Adipocyte (in vitro differentiated cells): ENCODE measurements at regions not wholly inside any gene's neighbourhood (a gene's known extent, or its start where the extent isn't known, plus 50 kb on each side); places are given as distances from the start of the nearest gene placed in this dataset.
"Not testable (repeated sequence)": the region's sequence is repeated elsewhere in the genome, so short reads cannot be mapped to it uniquely, and the experiment has no call there.

Experiments used
- DNase-seq: peaks from one replicate; pipeline ENCODE4 v3.0.0-alpha.2; 2015; ENCODE audit warnings: low read depth
- H3K27me3 ChIP-seq: replicated peaks from 2 replicates; pipeline ENCODE4 v1.7.0; 2013; ENCODE audit warnings: mild to moderate bottlenecking, low read length, moderate library complexity; ENCODE audit not compliant: control insufficient read depth, insufficient read depth
- H3K36me3 ChIP-seq: 2 replicates; pipeline ENCODE4 v1.7.0; 2013; ENCODE audit warnings: low read length, mild to moderate bottlenecking, moderate library complexity; ENCODE audit not compliant: control insufficient read depth, insufficient read depth, severe bottlenecking
- H3K4me1 ChIP-seq: 2 replicates; pipeline ENCODE4 v1.7.0; 2013; ENCODE audit warnings: mild to moderate bottlenecking, low read length, moderate library complexity; ENCODE audit not compliant: control insufficient read depth, insufficient read depth
- H3K4me3 ChIP-seq: 2 replicates; pipeline ENCODE4 v1.7.0; 2013; ENCODE audit warnings: mild to moderate bottlenecking, low read length, moderate library complexity
- H3K9ac ChIP-seq: 2 replicates; pipeline ENCODE4 v1.7.0; 2013; ENCODE audit warnings: mild to moderate bottlenecking, low read length, moderate library complexity
- H3K9me3 ChIP-seq: 2 replicates; pipeline ENCODE4 v1.7.0; 2013; ENCODE audit warnings: mild to moderate bottlenecking, low read length, moderate library complexity; ENCODE audit not compliant: control insufficient read depth

- not testable (repeated sequence) for H3K4me1 ChIP-seq, H3K36me3 ChIP-seq, H3K27me3 ChIP-seq
These were observed 79.5 kb upstream of the PLGLB2 start for GRCh38 chr2:87668361-87668760.

GRCh38 chr2:87669633-87670231 is 78.2 kb upstream of the PLGLB2 start:
- DNase-seq, H3K4me3 ChIP-seq, H3K9me3 ChIP-seq, H3K4me1 ChIP-seq, H3K27me3 ChIP-seq, H3K36me3 ChIP-seq, H3K9ac ChIP-seq: not testable (repeated sequence)

More at GRCh38 chr2:87668361-87668760, 79.5 kb upstream of the PLGLB2 start:
- not testable (repeated sequence) for H3K9ac ChIP-seq, H3K9me3 ChIP-seq, DNase-seq, H3K4me3 ChIP-seq

- not testable (repeated sequence) for H3K9ac ChIP-seq, H3K4me1 ChIP-seq, H3K36me3 ChIP-seq, H3K27me3 ChIP-seq, H3K9me3 ChIP-seq, H3K4me3 ChIP-seq, DNase-seq
These were observed 75.5 kb upstream of the PLGLB2 start for GRCh38 chr2:87672404-87672803.

GRCh38 chr2:87674729-87675128 is 73.2 kb upstream of the PLGLB2 start:
- H3K4me3 ChIP-seq, H3K9ac ChIP-seq, H3K36me3 ChIP-seq, H3K9me3 ChIP-seq, H3K27me3 ChIP-seq, DNase-seq, H3K4me1 ChIP-seq: not testable (repeated sequence)

GRCh38 chr2:87675487-87675886 is 72.4 kb upstream of the PLGLB2 start:
- not testable (repeated sequence) for H3K9me3 ChIP-seq, H3K36me3 ChIP-seq, H3K4me1 ChIP-seq, H3K27me3 ChIP-seq, H3K4me3 ChIP-seq, H3K9ac ChIP-seq, DNase-seq

GRCh38 chr2:87677421-87677923 is 70.4 kb upstream of the PLGLB2 start:
- DNase-seq, H3K4me1 ChIP-seq, H3K27me3 ChIP-seq, H3K36me3 ChIP-seq, H3K9ac ChIP-seq, H3K9me3 ChIP-seq, H3K4me3 ChIP-seq: not testable (repeated sequence)

- H3K9me3 ChIP-seq, H3K4me3 ChIP-seq, H3K9ac ChIP-seq, DNase-seq, H3K4me1 ChIP-seq, H3K36me3 ChIP-seq, H3K27me3 ChIP-seq: not testable (repeated sequence)
These were observed 69.1 kb upstream of the PLGLB2 start for GRCh38 chr2:87678742-87679173.

GRCh38 chr2:87679950-87680349 is 67.9 kb upstream of the PLGLB2 start:
- not testable (repeated sequence) for H3K36me3 ChIP-seq

GRCh38 chr2:87680691-87681090 is 67.2 kb upstream of the PLGLB2 start:
- H3K4me1 ChIP-seq, H3K9me3 ChIP-seq, H3K9ac ChIP-seq, H3K36me3 ChIP-seq, DNase-seq, H3K27me3 ChIP-seq, H3K4me3 ChIP-seq: not testable (repeated sequence)

More at GRCh38 chr2:87679950-87680349, 67.9 kb upstream of the PLGLB2 start:
- not testable (repeated sequence) for H3K9me3 ChIP-seq, H3K4me3 ChIP-seq, H3K27me3 ChIP-seq, H3K4me1 ChIP-seq, DNase-seq, H3K9ac ChIP-seq

GRCh38 chr2:87683451-87683850 is 64.4 kb upstream of the PLGLB2 start:
- not testable (repeated sequence) for H3K4me1 ChIP-seq, DNase-seq, H3K4me3 ChIP-seq, H3K27me3 ChIP-seq, H3K9ac ChIP-seq, H3K36me3 ChIP-seq, H3K9me3 ChIP-seq

- not testable (repeated sequence) for H3K4me1 ChIP-seq, H3K9ac ChIP-seq, H3K4me3 ChIP-seq, H3K27me3 ChIP-seq, H3K9me3 ChIP-seq, DNase-seq, H3K36me3 ChIP-seq
These were observed 63.9 kb upstream of the PLGLB2 start for GRCh38 chr2:87683961-87684360.

GRCh38 chr2:87685558-87685957 is 62.3 kb upstream of the PLGLB2 start:
- H3K4me1 ChIP-seq, DNase-seq, H3K36me3 ChIP-seq, H3K27me3 ChIP-seq, H3K9ac ChIP-seq, H3K4me3 ChIP-seq, H3K9me3 ChIP-seq: not testable (repeated sequence)
